ENCODE measurements at regions not wholly inside any gene's neighbourhood (a gene's known extent, or its start where the extent isn't known, plus 50 kb on each side); places are given as distances from the start of the nearest gene placed in this dataset.

DNA sequence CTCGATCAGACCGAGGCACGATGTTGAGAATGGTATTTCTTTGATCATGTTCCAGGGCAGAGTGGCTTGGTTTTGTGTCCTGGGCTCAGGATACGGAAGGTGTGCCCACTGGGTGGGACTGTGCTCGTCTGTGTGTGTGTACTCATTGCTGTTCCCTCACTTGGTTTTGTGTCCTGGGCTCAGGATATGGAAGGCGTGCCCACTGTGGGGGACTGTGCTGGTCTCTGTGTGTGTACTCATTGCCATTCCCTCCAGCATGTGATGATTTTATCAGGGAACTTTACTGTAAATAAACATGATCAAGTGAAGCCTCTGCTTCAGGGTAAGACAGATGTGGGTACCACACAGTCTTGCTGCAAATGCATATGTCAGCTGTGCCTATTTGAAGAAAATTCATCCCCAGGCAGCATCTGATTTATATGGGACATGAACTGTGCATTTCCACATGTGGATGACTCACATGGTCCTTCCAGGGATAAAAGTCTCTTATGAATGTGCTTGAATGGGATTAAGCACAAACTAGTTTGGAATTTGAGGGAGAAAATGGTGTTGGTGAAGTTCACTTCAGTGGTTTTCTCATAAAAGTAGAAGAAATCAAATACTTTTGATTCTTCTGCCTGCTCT, 274.3 kb downstream of the QKI start:
- Histone ChIP-seq H3K56ac (ENCODE audit: extremely low read depth, insufficient read depth, low read length) (no peak overlapping the region), H2BK120ac (ENCODE audit: low read depth, low read length) (no peak overlapping the region), H2BK15ac (ENCODE audit: low read depth, low read length) (no peak overlapping the region), H2AK5ac (ENCODE audit: low read depth, low read length) (no peak overlapping the region), H3K4me2 (ENCODE audit: low read depth, low read length) (no peak overlapping the region), H3K23ac (ENCODE audit: low read depth, low read length) (no peak overlapping the region), H3K4me1 (ENCODE audit: control insufficient read depth, insufficient read depth, low read length) (no peaks in the 10 kb centered on the region), H4K8ac (ENCODE audit: low read depth in 2 of 2, low read length in 2 of 2) (no peak overlapping the region), H3K4ac (ENCODE audit: low read depth, low read length) (no peak overlapping the region), H2AK9ac (replicated peaks; ENCODE audit: low read depth, low read length, poor library complexity) (no peak overlapping the region), H4K5ac (ENCODE audit: low read depth, low read length) (no peak overlapping the region), H3K9me1 (ENCODE audit: insufficient read depth, low read length) (no peaks in the 10 kb centered on the region), H2BK5ac (ENCODE audit: low read depth, low read length, poor library complexity, severe bottlenecking) (no peak overlapping the region), H3K27ac (ENCODE audit: insufficient read depth, low read length) (no peak overlapping the region), H4K91ac (ENCODE audit: insufficient read depth, low read depth, low read length) (no peak overlapping the region), H3K27me3 (ENCODE audit: control insufficient read depth, insufficient read depth, low read length) (peaks cover 15% of the 10 kb centered on the region), H3K79me1 (ENCODE audit: low read depth in 1 of 2, low read length in 2 of 2) (no peaks in the 10 kb centered on the region), H3K9me3 (ENCODE audit: control insufficient read depth, insufficient read depth, low read length) (no peaks in the 10 kb centered on the region; the same call in none of the 2 replicates), H2AFZ (replicated peaks; ENCODE audit: low read length, poor library complexity) (no peak overlapping the region), H3K4me3 (ENCODE audit: insufficient read depth, low read depth, low read length) (no peak overlapping the region), H4K20me1 (ENCODE audit: insufficient read depth, low read length) (no peaks in the 10 kb centered on the region), H3K14ac (replicated peaks; ENCODE audit: low read depth, low read length) (no peak overlapping the region), H3K18ac (ENCODE audit: low read depth, low read length) (no peak overlapping the region), H2BK20ac (ENCODE audit: low read depth, low read length) (no peak overlapping the region), H3K9ac (ENCODE audit: low read depth, low read length) (no peak overlapping the region), H3K36me3 (ENCODE audit: control insufficient read depth, insufficient read depth, low read length) (no peaks in the 10 kb centered on the region)
- POLR2A ChIA-PET (ENCODE audit: unreplicated experiment), result no interaction called here
- DNase-seq (peak; percentile 19), ATAC-seq (ENCODE audit: low read depth) (peak; percentile 21; the same call in 1 of the 2 replicates)
- no TSS peak for BruUV-seq (replicated peaks)
- WGBS, 2 experiments (ENCODE audit: extremely low coverage in 2 of 2, insufficient read length in 1 of 2), result 60% methylated on average over 2 of the region's 6 CpGs; no CpG with 5 or more reads in 1 of the 2 experiments
- in situ Hi-C loops (cut with MboI; ENCODE audit: low sequenced_read_pairs) (no loop called here), dilution Hi-C loops (cut with HindIII; ENCODE audit: low sequenced_read_pairs, unreplicated experiment) (no loop called here), intact Hi-C loops (cut with micrococcal nuclease) (no loop called here)
- TF ChIP-seq RAD21 (IDR thresholded peaks at IDR 0.05; ENCODE audit: low read length) (no peak), CHD1 (IDR thresholded peaks at IDR 0.05; ENCODE audit: low read depth, low read length) (no peak), MAZ (IDR thresholded peaks at IDR 0.05; ENCODE audit: borderline replicate concordance, low read depth, low read length) (no peak), POLR2A (IDR thresholded peaks at IDR 0.05; ENCODE audit: low read depth, low read length) (no peak), BHLHE40 (IDR thresholded peaks at IDR 0.05; ENCODE audit: low read depth, low read length) (no peak), SMC3 (IDR thresholded peaks at IDR 0.05; ENCODE audit: low read depth, low read length) (no peak), CEBPB (IDR thresholded peaks at IDR 0.05; ENCODE audit: low read depth, low read length) (no peak), NFE2L2 (IDR thresholded peaks at IDR 0.05; ENCODE audit: low read depth, low read length) (no peak), MAFK (IDR thresholded peaks at IDR 0.05; ENCODE audit: low read depth, low read length) (no peak), RCOR1 (IDR thresholded peaks at IDR 0.05; ENCODE audit: insufficient replicate concordance, low read length) (no peak), MXI1 (IDR thresholded peaks at IDR 0.05; ENCODE audit: borderline replicate concordance, low read depth, low read length) (no peak), RFX5 (IDR thresholded peaks at IDR 0.05; ENCODE audit: low read depth, low read length) (no peak)
- TF ChIP-seq, protein P1, sequence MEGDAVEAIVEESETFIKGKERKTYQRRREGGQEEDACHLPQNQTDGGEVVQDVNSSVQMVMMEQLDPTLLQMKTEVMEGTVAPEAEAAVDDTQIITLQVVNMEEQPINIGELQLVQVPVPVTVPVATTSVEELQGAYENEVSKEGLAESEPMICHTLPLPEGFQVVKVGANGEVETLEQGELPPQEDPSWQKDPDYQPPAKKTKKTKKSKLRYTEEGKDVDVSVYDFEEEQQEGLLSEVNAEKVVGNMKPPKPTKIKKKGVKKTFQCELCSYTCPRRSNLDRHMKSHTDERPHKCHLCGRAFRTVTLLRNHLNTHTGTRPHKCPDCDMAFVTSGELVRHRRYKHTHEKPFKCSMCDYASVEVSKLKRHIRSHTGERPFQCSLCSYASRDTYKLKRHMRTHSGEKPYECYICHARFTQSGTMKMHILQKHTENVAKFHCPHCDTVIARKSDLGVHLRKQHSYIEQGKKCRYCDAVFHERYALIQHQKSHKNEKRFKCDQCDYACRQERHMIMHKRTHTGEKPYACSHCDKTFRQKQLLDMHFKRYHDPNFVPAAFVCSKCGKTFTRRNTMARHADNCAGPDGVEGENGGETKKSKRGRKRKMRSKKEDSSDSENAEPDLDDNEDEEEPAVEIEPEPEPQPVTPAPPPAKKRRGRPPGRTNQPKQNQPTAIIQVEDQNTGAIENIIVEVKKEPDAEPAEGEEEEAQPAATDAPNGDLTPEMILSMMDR (conservative IDR thresholded peaks at IDR 0.05; ENCODE audit: low read depth, low read length), result no peak
- TF ChIP-seq, protein P2, sequence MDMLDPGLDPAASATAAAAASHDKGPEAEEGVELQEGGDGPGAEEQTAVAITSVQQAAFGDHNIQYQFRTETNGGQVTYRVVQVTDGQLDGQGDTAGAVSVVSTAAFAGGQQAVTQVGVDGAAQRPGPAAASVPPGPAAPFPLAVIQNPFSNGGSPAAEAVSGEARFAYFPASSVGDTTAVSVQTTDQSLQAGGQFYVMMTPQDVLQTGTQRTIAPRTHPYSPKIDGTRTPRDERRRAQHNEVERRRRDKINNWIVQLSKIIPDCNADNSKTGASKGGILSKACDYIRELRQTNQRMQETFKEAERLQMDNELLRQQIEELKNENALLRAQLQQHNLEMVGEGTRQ (IDR thresholded peaks at IDR 0.05; ENCODE audit: low read depth, low read length), result no peak
- TF ChIP-seq, protein P3, sequence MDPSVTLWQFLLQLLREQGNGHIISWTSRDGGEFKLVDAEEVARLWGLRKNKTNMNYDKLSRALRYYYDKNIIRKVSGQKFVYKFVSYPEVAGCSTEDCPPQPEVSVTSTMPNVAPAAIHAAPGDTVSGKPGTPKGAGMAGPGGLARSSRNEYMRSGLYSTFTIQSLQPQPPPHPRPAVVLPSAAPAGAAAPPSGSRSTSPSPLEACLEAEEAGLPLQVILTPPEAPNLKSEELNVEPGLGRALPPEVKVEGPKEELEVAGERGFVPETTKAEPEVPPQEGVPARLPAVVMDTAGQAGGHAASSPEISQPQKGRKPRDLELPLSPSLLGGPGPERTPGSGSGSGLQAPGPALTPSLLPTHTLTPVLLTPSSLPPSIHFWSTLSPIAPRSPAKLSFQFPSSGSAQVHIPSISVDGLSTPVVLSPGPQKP (IDR thresholded peaks at IDR 0.05; ENCODE audit: borderline replicate concordance, low read depth, low read length), result no peak
- CTCF ChIA-PET, result interaction anchor here (0.8 kb wide), 1 partner anchor 109 kb away, joined by 3 read pairs; no protein-coding TSS in a partner anchor

All from IMR-90 (cell line).